ENCODE measurements at regions not wholly inside any gene's neighbourhood (a gene's known extent, or its start where the extent isn't known, plus 50 kb on each side); places are given as distances from the start of the nearest gene placed in this dataset.
"Not testable (repeated sequence)": the region's sequence is repeated elsewhere in the genome, so short reads cannot be mapped to it uniquely, and the experiment has no call there.

DNA sequence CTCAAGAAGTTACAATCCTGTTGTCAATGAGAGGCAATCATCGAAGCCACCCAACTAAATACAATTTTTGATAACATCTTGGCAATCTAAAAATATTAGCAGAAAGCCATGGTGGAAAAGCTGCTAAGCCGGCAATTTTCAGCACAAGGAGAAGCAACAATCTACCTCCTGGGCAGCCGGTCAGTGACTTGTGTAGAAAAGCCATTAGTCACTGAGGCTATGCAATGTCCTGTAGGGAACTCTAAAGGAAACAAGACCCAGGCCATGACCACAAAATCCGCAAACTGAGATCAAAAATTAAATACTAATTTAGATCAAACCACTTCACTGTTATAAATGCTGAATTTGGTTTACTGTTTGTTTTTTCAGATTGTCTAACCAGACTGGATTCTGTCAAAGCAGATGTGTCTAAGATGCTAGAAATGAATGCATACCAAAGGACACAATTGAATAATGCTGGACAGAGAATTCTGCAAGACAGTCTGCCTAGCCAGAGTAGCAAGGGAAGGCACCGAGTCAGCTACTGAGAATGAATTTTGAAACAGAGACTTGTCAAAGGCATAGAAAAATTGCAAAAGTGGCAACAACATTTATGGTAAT is 384.8 kb downstream of the PRELID2 start:
- no peak overlapping the region for H3K4me3 ChIP-seq (ENCODE audit: low read depth, low read length)
- TF ChIP-seq, protein P1, sequence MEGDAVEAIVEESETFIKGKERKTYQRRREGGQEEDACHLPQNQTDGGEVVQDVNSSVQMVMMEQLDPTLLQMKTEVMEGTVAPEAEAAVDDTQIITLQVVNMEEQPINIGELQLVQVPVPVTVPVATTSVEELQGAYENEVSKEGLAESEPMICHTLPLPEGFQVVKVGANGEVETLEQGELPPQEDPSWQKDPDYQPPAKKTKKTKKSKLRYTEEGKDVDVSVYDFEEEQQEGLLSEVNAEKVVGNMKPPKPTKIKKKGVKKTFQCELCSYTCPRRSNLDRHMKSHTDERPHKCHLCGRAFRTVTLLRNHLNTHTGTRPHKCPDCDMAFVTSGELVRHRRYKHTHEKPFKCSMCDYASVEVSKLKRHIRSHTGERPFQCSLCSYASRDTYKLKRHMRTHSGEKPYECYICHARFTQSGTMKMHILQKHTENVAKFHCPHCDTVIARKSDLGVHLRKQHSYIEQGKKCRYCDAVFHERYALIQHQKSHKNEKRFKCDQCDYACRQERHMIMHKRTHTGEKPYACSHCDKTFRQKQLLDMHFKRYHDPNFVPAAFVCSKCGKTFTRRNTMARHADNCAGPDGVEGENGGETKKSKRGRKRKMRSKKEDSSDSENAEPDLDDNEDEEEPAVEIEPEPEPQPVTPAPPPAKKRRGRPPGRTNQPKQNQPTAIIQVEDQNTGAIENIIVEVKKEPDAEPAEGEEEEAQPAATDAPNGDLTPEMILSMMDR (conservative IDR thresholded peaks at IDR 0.05; ENCODE audit: low read depth, low read length) = no peak
- peak; percentile 28 for DNase-seq (ENCODE audit: low read depth)

DNA sequence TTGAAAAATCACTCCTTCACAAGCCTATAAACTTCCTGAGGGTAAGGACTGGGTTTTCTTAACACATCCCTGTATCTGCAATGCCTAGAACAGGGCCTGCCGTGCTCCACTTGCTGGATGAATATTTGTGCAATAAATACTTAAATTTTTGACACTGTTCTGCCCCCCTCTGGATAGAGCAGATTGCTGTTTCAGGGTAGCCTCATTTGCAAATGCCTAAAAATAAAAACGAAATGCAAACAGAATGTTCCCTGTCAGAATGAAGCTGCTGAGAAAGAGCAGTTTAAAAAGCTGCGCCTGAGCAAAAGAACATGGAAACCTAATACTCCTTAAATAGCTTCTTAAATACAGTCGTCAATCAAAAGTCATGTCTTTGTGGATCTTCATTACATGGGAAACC is 385.3 kb downstream of the PRELID2 start:
- peak; percentile 10 for DNase-seq (ENCODE audit: low read depth)
- TF ChIP-seq, protein P1 (conservative IDR thresholded peaks at IDR 0.05; ENCODE audit: low read depth, low read length) = peak; percentile 22
- no peak overlapping the region for H3K4me3 ChIP-seq (ENCODE audit: low read depth, low read length)

DNA sequence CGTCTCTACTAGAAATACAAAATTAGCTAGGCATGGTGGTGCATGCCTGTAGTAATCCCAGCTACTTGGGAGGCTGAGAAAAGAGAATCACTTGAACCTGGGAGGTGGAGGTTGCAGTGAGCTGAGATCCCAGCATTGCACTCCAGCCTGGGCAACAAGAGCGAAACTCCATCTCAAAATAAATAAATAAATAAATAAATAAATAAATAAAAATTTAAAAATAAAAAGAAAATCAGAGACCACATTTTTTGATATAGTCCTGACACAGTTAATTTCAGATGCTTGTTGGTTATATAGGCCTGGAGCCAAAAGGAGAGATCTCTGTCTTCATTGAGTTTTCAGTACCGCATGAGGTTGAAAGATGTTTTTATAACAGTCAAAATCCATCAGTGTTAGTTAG is 388.3 kb downstream of the PRELID2 start:
- DNase-seq (ENCODE audit: low read depth); H3K4me3 ChIP-seq (ENCODE audit: low read depth, low read length): not testable (repeated sequence)

DNA sequence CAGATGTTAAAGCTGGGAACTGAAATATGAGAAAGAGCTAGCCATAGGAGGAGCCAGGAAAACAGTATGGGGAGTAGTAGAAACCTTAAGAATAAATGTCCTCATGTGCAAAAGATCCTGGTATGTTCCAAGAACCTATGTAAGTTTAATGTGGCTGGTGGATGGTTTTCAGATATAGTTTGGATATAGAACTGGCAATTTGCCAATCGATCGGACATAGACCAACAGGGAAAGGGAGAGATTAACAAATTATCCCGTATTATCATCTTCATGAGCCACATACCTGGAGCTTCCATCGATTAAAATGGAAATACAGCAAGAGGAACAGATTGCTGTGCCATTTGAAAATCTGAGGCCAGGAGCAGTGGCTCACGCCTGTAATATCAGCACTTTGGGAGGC is 388.7 kb downstream of the PRELID2 start:
- TF ChIP-seq, protein P1 (conservative IDR thresholded peaks at IDR 0.05; ENCODE audit: low read depth, low read length) = no peak
- H3K4me3 ChIP-seq (ENCODE audit: low read depth, low read length) = no peak overlapping the region
- no peak for DNase-seq (ENCODE audit: low read depth)

DNA sequence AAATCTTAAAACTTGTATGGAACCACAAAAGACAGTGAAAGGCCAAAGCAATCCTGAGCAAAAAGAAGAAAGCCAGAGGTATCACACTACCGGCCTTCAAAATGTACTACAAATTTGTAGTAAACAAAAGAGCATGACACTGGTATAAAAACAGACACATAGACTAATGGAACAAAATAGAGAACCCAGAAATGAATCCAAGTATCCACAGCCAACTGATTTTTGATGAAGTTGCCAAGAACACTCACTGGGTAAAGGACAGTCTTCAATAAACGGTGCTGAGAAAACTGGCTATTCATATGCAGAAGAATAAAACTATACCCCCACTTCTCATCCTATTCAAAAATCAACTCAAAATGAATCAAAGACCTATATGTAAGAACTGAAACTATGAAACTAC is 390.1 kb downstream of the PRELID2 start:
- TF ChIP-seq, protein P1 (conservative IDR thresholded peaks at IDR 0.05; ENCODE audit: low read depth, low read length) = no peak

DNA sequence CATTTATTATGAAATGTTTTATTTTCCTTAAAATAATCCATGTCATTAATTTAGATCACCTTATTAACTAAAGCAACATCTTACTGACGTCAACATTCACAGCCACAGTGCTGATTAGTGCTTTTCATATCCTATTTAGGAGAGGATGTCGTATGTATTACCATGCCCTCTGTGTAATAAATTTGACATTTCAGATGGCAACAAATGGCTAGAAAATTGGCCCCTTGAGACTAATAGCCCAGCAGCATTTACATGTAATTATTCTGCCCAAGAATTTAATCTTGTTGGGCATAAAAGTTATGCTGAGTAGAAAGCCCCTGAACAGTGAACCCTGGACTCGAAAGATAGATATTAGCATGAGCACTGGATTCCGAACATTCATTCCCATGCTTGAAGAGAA is 391.2 kb downstream of the PRELID2 start:
- no peak overlapping the region for H3K4me3 ChIP-seq (ENCODE audit: low read depth, low read length)
- TF ChIP-seq, protein P1 (conservative IDR thresholded peaks at IDR 0.05; ENCODE audit: low read depth, low read length) = no peak
- no peak for DNase-seq (ENCODE audit: low read depth)

More for the DNA sequence above, 390.1 kb downstream of the PRELID2 start:
- DNase-seq (ENCODE audit: low read depth) = no peak
- no peak overlapping the region for H3K4me3 ChIP-seq (ENCODE audit: low read depth, low read length)

DNA sequence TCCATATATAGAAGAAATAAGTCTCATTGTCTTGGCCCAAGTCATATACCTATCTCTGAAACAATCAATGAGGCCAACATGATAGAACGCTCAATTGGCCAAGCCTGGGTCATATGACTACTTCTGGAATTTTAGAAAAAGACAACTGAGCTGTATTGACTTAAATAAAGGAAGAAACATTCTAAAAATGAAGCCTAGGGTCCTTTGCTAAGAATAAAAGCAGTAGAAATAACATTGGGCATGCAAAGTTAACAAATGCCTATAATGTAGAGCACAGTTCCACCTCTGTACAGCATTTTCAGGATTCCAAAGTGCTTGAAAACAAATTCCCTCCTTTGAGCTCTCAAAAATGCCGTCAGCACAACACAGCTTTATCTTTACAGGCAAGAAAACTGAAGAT is 391.8 kb downstream of the PRELID2 start:
- TF ChIP-seq, protein P1 (conservative IDR thresholded peaks at IDR 0.05; ENCODE audit: low read depth, low read length) = no peak
- peak; percentile 5 for DNase-seq (ENCODE audit: low read depth)
- no peak overlapping the region for H3K4me3 ChIP-seq (ENCODE audit: low read depth, low read length)

DNA sequence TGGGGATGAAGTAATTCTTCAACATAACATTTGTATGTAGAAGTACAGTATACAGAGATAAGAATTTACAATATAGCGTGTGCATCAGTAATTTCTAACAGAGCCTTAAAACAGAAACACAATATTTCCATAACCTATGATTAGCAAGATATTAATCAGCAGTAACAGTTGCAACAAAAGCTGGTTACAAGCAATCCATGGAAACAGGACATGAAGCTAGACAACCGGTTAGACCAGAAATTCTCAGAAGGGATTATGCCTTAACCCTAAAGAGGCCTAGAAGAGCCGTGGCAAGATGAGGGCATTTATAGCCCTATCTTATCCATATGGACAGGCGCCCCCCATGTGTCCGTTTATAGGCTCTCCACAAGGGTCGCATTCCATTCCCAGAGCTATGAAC is 392.5 kb downstream of the PRELID2 start:
- not testable (repeated sequence) for DNase-seq (ENCODE audit: low read depth); H3K4me3 ChIP-seq (ENCODE audit: low read depth, low read length)

All from choroid plexus epithelial cell (primary cell).